Endothelial cell of umbilical vein (primary cell): ENCODE measurements at regions not wholly inside any gene's neighbourhood (a gene's known extent, or its start where the extent isn't known, plus 50 kb on each side); places are given as distances from the start of the nearest gene placed in this dataset.

ENCODE experiments used
- BruUV-seq: library from RNA; stranded (reverse); fragments of 400-500 nt; replicated peaks from 2 replicates; lab custom pipeline; 2021; lab: Mats Ljungman, UMichigan
- CTCF ChIA-PET: fragments of 300-600, 350-600 bp; sonication (Branson Sonifier 250); formaldehyde crosslinking; loops from one replicate; lab custom pipeline; 2021; ENCODE audit warnings: antibody characterized with exemption, inconsistent platforms; lab: Charles Lee
- POLR2A ChIA-PET: fragments of 300-600, 350-600 bp; sonication (Branson Sonifier 250); formaldehyde crosslinking; loops from one replicate; lab custom pipeline; 2021; ENCODE audit warnings: antibody characterized with exemption, inconsistent platforms; lab: Charles Lee
- DNase-seq: peaks from one replicate; pipeline ENCODE4 v3.0.0-alpha.2; 2011; ENCODE audit warnings: low read depth, low spot score
- FAIRE-seq: peaks from 2 replicates; lab custom pipeline; 2011; peaks lifted over from hg19 to GRCh38; lab: Jason Lieb, UNC
- H2AFZ ChIP-seq: 2 replicates; pipeline ENCODE4 v1.6.0; 2012; ENCODE audit warnings: low read depth, low read length, control low read depth, inconsistent platforms
- H3K27ac ChIP-seq: 2 replicates; pipeline ENCODE4 v1.5.1; 2011; ENCODE audit warnings: low read depth, mild to moderate bottlenecking, control low read depth, low read length, moderate library complexity; ENCODE audit not compliant: insufficient read depth
- H3K27me3 ChIP-seq, 2 experiments: 2 replicates each; pipeline versions ENCODE4 v1.6.0 to v1.6.1; 2011; ENCODE audit warnings: low read length in 2 of 2, mixed read lengths in 1 of 2; ENCODE audit not compliant: control insufficient read depth in 2 of 2, insufficient read depth in 2 of 2
- H3K36me3 ChIP-seq, 2 experiments: 2 replicates in 1 of 2; 3 replicates in 1 of 2; pipeline ENCODE4 v1.5.1; 2011; ENCODE audit warnings: low read length in 2 of 2, mild to moderate bottlenecking in 1 of 2, moderate library complexity in 1 of 2; ENCODE audit not compliant: control insufficient read depth in 2 of 2, insufficient read depth in 2 of 2; ENCODE audit errors: extremely low read depth in 1 of 2
- H3K4me1 ChIP-seq: 3 replicates; pipeline ENCODE4 v1.5.1; 2011; ENCODE audit warnings: mild to moderate bottlenecking, low read length; ENCODE audit not compliant: control insufficient read depth, insufficient read depth; ENCODE audit errors: extremely low read depth
- H3K4me2 ChIP-seq: 2 replicates; pipeline ENCODE4 v1.6.1; 2011; ENCODE audit warnings: low read length, control low read depth, mixed read lengths; ENCODE audit not compliant: insufficient read depth
- H3K4me3 ChIP-seq, 3 experiments: fragments of 200-600 bp in 1 of 3; sonication (generic), shearing (Covaris generic) in 1 of 3; replicated peaks in 1 of 3; 2 replicates each; pipeline ENCODE4 v1.5.1; 2011 to 2016; ENCODE audit warnings: control low read depth in 3 of 3, low read length in 3 of 3, mild to moderate bottlenecking in 2 of 3, inconsistent platforms in 1 of 3, low read depth in 1 of 3, moderate library complexity in 1 of 3; ENCODE audit not compliant: insufficient read depth in 1 of 3
- H3K79me2 ChIP-seq: 2 replicates; pipeline ENCODE4 v1.6.0; 2012; ENCODE audit warnings: low read length, inconsistent platforms; ENCODE audit not compliant: control insufficient read depth, insufficient read depth
- H3K9ac ChIP-seq: replicated peaks from 2 replicates; pipeline ENCODE3; 2011; ENCODE audit warnings: low read length, control low read depth; ENCODE audit not compliant: insufficient read depth; ENCODE audit errors: extremely low read depth
- H3K9me1 ChIP-seq: replicated peaks from 3 replicates; pipeline ENCODE4 v1.6.0; 2011; ENCODE audit warnings: mild to moderate bottlenecking, low read length; ENCODE audit not compliant: control insufficient read depth, insufficient read depth; ENCODE audit errors: extremely low read depth
- H3K9me3 ChIP-seq: replicated peaks from 2 replicates; pipeline ENCODE4 v1.5.1; 2012; ENCODE audit warnings: low read length, inconsistent platforms; ENCODE audit not compliant: control insufficient read depth, insufficient read depth
- H4K20me1 ChIP-seq: replicated peaks from 2 replicates; pipeline ENCODE3; 2011; ENCODE audit warnings: mild to moderate bottlenecking, low read length; ENCODE audit not compliant: control insufficient read depth, insufficient read depth; ENCODE audit errors: extremely low read depth
- EZH2 ChIP-seq: IDR thresholded peaks from 2 replicates; pipeline ENCODE4 v1.6.1; 2012; ENCODE audit warnings: borderline replicate concordance, low read depth, mild to moderate bottlenecking, moderate library complexity, low read length, inconsistent platforms; ENCODE audit not compliant: severe bottlenecking
- FOS ChIP-seq: IDR thresholded peaks from 2 replicates; pipeline ENCODE4 v1.6.1; 2011; ENCODE audit warnings: mild to moderate bottlenecking, low read length, moderate library complexity, borderline replicate concordance; ENCODE audit not compliant: insufficient read depth
- GATA2 ChIP-seq: IDR thresholded peaks from 2 replicates; pipeline ENCODE4 v1.7.0; 2011; ENCODE audit warnings: low read depth, mild to moderate bottlenecking, moderate library complexity, mixed read lengths, low read length; ENCODE audit not compliant: insufficient read length, insufficient read depth
- JUN ChIP-seq: IDR thresholded peaks from 2 replicates; pipeline ENCODE4 v1.6.1; 2011; ENCODE audit warnings: borderline replicate concordance, low read depth; ENCODE audit not compliant: insufficient read length, insufficient read depth
- MAX ChIP-seq: IDR thresholded peaks from 2 replicates; pipeline ENCODE4 v1.6.1; 2011; ENCODE audit not compliant: insufficient read depth, insufficient read length
- POLR2AphosphoS5 ChIP-seq: IDR thresholded peaks from 2 replicates; pipeline ENCODE4 v1.6.1; 2012; ENCODE audit warnings: low read depth, mild to moderate bottlenecking, control low read depth, low read length, moderate library complexity; ENCODE audit not compliant: insufficient read depth
- dilution Hi-C: fragments of 300-500 bp; cut with MboI; formaldehyde crosslinking; loops from one replicate; pipeline ENCODE4 v1.15.0; 2019; ENCODE audit warnings: low sequenced_read_pairs; ENCODE audit not compliant: extremely low pct_ligation_motif_present
- intact Hi-C: fragments of 100-400 bp; cut with micrococcal nuclease; formaldehyde crosslinking; loops from one replicate; pipeline ENCODE4 v1.10.0; 2022

GRCh38 chr2:59727121-59727590 is 826.3 kb downstream of the BCL11A start:
- H3K4me1 ChIP-seq: no peaks in the 10 kb centered on the region
- H2AFZ ChIP-seq: no peak overlapping the region
- no peaks in the 10 kb centered on the region for H3K27me3 ChIP-seq
- no peak overlapping the region for H3K4me3 ChIP-seq
- DNase-seq: no peak
- ChIA-PET POLR2A (no interaction called here), CTCF (no interaction called here)
- H4K20me1 ChIP-seq: no peaks in the 10 kb centered on the region
- no peaks in the 10 kb centered on the region for H3K79me2 ChIP-seq
- no peak overlapping the region for H3K9ac ChIP-seq
- FAIRE-seq: no peak
- no peak overlapping the region for H3K27ac ChIP-seq
- no peaks in the 10 kb centered on the region for H3K36me3 ChIP-seq
- BruUV-seq: no TSS peak
- H3K9me1 ChIP-seq: no peaks in the 10 kb centered on the region
- H3K9me3 ChIP-seq: no peaks in the 10 kb centered on the region
- intact Hi-C loops: no loop called here
- dilution Hi-C loops: no loop called here
- no peak overlapping the region for H3K4me2 ChIP-seq
- TF ChIP-seq MAX: no peak
- TF ChIP-seq FOS: no peak
- TF ChIP-seq GATA2: no peak

GRCh38 chr2:59726228-59727120 is 827.0 kb downstream of the BCL11A start:
- no peaks in the 10 kb centered on the region for H3K27me3 ChIP-seq
- no peak for TF ChIP-seq GATA2
- no peak for TF ChIP-seq EZH2
- no peak for TF ChIP-seq FOS
- TF ChIP-seq JUN: no peak
- no peak for TF ChIP-seq POLR2AphosphoS5
- no peaks in the 10 kb centered on the region for H3K9me1 ChIP-seq
- POLR2A ChIA-PET: no interaction called here
- dilution Hi-C loops (no loop called here), intact Hi-C loops (no loop called here)
- FAIRE-seq: no peak
- H3K4me1 ChIP-seq: no peaks in the 10 kb centered on the region
- no peak overlapping the region for H2AFZ ChIP-seq
- H4K20me1 ChIP-seq: no peaks in the 10 kb centered on the region
- H3K9me3 ChIP-seq: no peaks in the 10 kb centered on the region
- no peak overlapping the region for H3K27ac ChIP-seq
- no peak overlapping the region for H3K4me3 ChIP-seq
- H3K9ac ChIP-seq: no peak overlapping the region
- no peaks in the 10 kb centered on the region for H3K79me2 ChIP-seq
- no TSS peak for BruUV-seq
- no peak for DNase-seq
- CTCF ChIA-PET: no interaction called here
- H3K36me3 ChIP-seq: no peaks in the 10 kb centered on the region
- H3K4me2 ChIP-seq: no peak overlapping the region
